A549 (cell line): ENCODE measurements at regions not wholly inside any gene's neighbourhood (a gene's known extent, or its start where the extent isn't known, plus 50 kb on each side); places are given as distances from the start of the nearest gene placed in this dataset.

ENCODE experiments used
- CEBPB ChIP-seq, 2 experiments: fragments of >200 bp in 1 of 2; sonication (Bioruptor Twin) in 1 of 2; formaldehyde crosslinking in 1 of 2; IDR thresholded peaks; 2 replicates each; pipeline ENCODE4 v1.6.1; 2012 to 2016
- CTCF ChIP-seq: fragments of >200 bp; sonication (Bioruptor Twin); formaldehyde crosslinking; IDR thresholded peaks from 3 replicates; pipeline ENCODE4 v1.5.1; 2016
- EP300 ChIP-seq, 2 experiments: fragments of >200 bp; sonication (Bioruptor Twin); formaldehyde crosslinking; IDR thresholded peaks; 2 replicates in 1 of 2; 3 replicates in 1 of 2; pipeline ENCODE4 v1.6.1; 2016 to 2017
- ESRRA ChIP-seq: fragments of 150-350 bp; IDR thresholded peaks from 2 replicates; pipeline ENCODE4 v1.6.1; 2014; ENCODE audit warnings: mild to moderate bottlenecking, low read length, borderline replicate concordance
- KDM5A ChIP-seq: fragments of 200-600 bp; sonication (generic); IDR thresholded peaks from 2 replicates; pipeline ENCODE4 v1.6.1; 2016; ENCODE audit warnings: antibody characterized with exemption, mild to moderate bottlenecking
- MAFK ChIP-seq: fragments of 450-650 bp; IDR thresholded peaks from 2 replicates; pipeline ENCODE4 v1.6.1; 2014; ENCODE audit not compliant: partially characterized antibody
- MAZ ChIP-seq: fragments of 150-350 bp; IDR thresholded peaks from 2 replicates; pipeline ENCODE4 v1.6.1; 2014; ENCODE audit warnings: antibody characterized with exemption, low read depth, low read length, borderline replicate concordance
- MYC ChIP-seq: IDR thresholded peaks from 2 replicates; pipeline ENCODE4 v1.6.1; 2012; ENCODE audit warnings: mild to moderate bottlenecking, inconsistent platforms, low read length, improper control_type of control experiment, borderline replicate concordance
- POLR2A ChIP-seq: IDR thresholded peaks from 2 replicates; pipeline ENCODE4 v1.6.1; 2012; ENCODE audit warnings: mild to moderate bottlenecking, low read length
- RAD21 ChIP-seq, 2 experiments: fragments of >200 bp in 1 of 2; sonication (Bioruptor Twin) in 1 of 2; formaldehyde crosslinking in 1 of 2; IDR thresholded peaks in 1 of 2; conservative IDR thresholded peaks in 1 of 2; 2 replicates in 1 of 2; 3 replicates in 1 of 2; pipeline ENCODE4 v1.6.1; 2012 to 2018; ENCODE audit warnings: inconsistent platforms in 1 of 2
- USF2 ChIP-seq: fragments of 450-650 bp; IDR thresholded peaks from 2 replicates; pipeline ENCODE4 v1.6.1; 2014; ENCODE audit warnings: antibody characterized with exemption
- TF ChIP-seq, protein P1 (sequence below): fragments of 200-600 bp; sonication (generic); IDR thresholded peaks from 2 replicates; pipeline ENCODE4 v1.6.1; 2016; ENCODE audit warnings: antibody characterized with exemption, mild to moderate bottlenecking, moderate library complexity

GRCh38 chrX:43500996-43501694, 155.0 kb upstream of the MAOA start:
- TF ChIP-seq CTCF (no peak), POLR2A (no peak), EP300 (IDR thresholded peaks at IDR 0.05) (no peak), MAZ (no peak), CEBPB (IDR thresholded peaks at IDR 0.05) (no peak), MAFK (no peak), RAD21 (conservative IDR thresholded peaks at IDR 0.05 in 1 of 2, IDR thresholded peaks at IDR 0.05 in 1 of 2) (no peak), USF2 (no peak), ESRRA (no peak), KDM5A (no peak), MYC (no peak)
- TF ChIP-seq, protein P1, sequence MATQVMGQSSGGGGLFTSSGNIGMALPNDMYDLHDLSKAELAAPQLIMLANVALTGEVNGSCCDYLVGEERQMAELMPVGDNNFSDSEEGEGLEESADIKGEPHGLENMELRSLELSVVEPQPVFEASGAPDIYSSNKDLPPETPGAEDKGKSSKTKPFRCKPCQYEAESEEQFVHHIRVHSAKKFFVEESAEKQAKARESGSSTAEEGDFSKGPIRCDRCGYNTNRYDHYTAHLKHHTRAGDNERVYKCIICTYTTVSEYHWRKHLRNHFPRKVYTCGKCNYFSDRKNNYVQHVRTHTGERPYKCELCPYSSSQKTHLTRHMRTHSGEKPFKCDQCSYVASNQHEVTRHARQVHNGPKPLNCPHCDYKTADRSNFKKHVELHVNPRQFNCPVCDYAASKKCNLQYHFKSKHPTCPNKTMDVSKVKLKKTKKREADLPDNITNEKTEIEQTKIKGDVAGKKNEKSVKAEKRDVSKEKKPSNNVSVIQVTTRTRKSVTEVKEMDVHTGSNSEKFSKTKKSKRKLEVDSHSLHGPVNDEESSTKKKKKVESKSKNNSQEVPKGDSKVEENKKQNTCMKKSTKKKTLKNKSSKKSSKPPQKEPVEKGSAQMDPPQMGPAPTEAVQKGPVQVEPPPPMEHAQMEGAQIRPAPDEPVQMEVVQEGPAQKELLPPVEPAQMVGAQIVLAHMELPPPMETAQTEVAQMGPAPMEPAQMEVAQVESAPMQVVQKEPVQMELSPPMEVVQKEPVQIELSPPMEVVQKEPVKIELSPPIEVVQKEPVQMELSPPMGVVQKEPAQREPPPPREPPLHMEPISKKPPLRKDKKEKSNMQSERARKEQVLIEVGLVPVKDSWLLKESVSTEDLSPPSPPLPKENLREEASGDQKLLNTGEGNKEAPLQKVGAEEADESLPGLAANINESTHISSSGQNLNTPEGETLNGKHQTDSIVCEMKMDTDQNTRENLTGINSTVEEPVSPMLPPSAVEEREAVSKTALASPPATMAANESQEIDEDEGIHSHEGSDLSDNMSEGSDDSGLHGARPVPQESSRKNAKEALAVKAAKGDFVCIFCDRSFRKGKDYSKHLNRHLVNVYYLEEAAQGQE, result no peak
